WTC11 (cell line): ENCODE measurements at regions not wholly inside any gene's neighbourhood (a gene's known extent, or its start where the extent isn't known, plus 50 kb on each side); places are given as distances from the start of the nearest gene placed in this dataset.

Experiments used
- ATAC-seq: fragments of 200-7000 bp; cut with Tn5 transposase; 2 replicates; pipeline ENCODE4 v1.10.0; 2021; ENCODE audit warnings: mild to moderate bottlenecking, moderate library complexity
- CTCF ChIA-PET: fragments of 300-600 bp; sonication (Branson Sonifier 250); formaldehyde crosslinking; loops from one replicate; lab custom pipeline; 2021; ENCODE audit warnings: antibody characterized with exemption; lab: Charles Lee
- POLR2A ChIA-PET: fragments of 350-600 bp; sonication (Branson Sonifier 250); formaldehyde crosslinking; loops from one replicate; lab custom pipeline; 2021; ENCODE audit warnings: antibody characterized with exemption; lab: Charles Lee
- DNase-seq: peaks from one replicate; pipeline ENCODE4 v3.0.0; 2021; ENCODE audit warnings: low spot score
- H3K27ac Mint-ChIP-seq: 2 replicates; pipeline ENCODE4 v1.8.0; 2021; ENCODE audit warnings: mixed read lengths
- H3K27me3 Mint-ChIP-seq: 2 replicates; pipeline ENCODE4 v1.8.0; 2021; ENCODE audit warnings: low read depth, mild to moderate bottlenecking, moderate library complexity, mixed read lengths
- H3K36me3 Mint-ChIP-seq: 2 replicates; pipeline ENCODE4 v1.8.0; 2021; ENCODE audit warnings: mixed read lengths
- H3K4me1 Mint-ChIP-seq: 2 replicates; pipeline ENCODE4 v1.8.0; 2022; ENCODE audit warnings: mixed read lengths
- H3K4me3 Mint-ChIP-seq: 2 replicates; pipeline ENCODE4 v1.8.0; 2021; ENCODE audit warnings: mild to moderate bottlenecking, moderate library complexity, mixed read lengths
- H3K9me3 Mint-ChIP-seq: 2 replicates; pipeline ENCODE4 v1.8.0; 2021; ENCODE audit warnings: mixed read lengths
- ATF3 ChIP-seq: sonication (generic); formaldehyde crosslinking; conservative IDR thresholded peaks from 2 replicates; pipeline ENCODE4 v1.8.1; 2022; ENCODE audit warnings: mild to moderate bottlenecking, missing genetic modification reagents
- CBFB ChIP-seq: sonication (generic); formaldehyde crosslinking; IDR thresholded peaks from 2 replicates; pipeline ENCODE4 v1.8.1; 2022; ENCODE audit warnings: mild to moderate bottlenecking, low read depth, missing genetic modification reagents
- CREB1 ChIP-seq: sonication (generic); formaldehyde crosslinking; IDR thresholded peaks from 2 replicates; pipeline ENCODE4 v1.8.0; 2023; ENCODE audit warnings: mild to moderate bottlenecking, missing genetic modification reagents
- ELF4 ChIP-seq: sonication (generic); formaldehyde crosslinking; IDR thresholded peaks from 2 replicates; pipeline ENCODE4 v1.8.1; 2022; ENCODE audit warnings: low read depth, mild to moderate bottlenecking, moderate library complexity, missing genetic modification reagents
- ERG ChIP-seq: fragments of 250-450 bp; sonication (Bioruptor Pico); IDR thresholded peaks from 2 replicates; pipeline ENCODE4 v1.8.0; 2021; ENCODE audit warnings: mild to moderate bottlenecking
- ETV6 ChIP-seq: sonication (generic); formaldehyde crosslinking; IDR thresholded peaks from 2 replicates; pipeline ENCODE4 v1.8.1; 2022; ENCODE audit warnings: mild to moderate bottlenecking, missing genetic modification reagents
- FOXK1 ChIP-seq: sonication (generic); formaldehyde crosslinking; IDR thresholded peaks from 2 replicates; pipeline ENCODE4 v1.8.0; 2022; ENCODE audit warnings: mild to moderate bottlenecking, moderate library complexity, missing genetic modification reagents
- FOXP1 ChIP-seq: sonication (generic); formaldehyde crosslinking; IDR thresholded peaks from 2 replicates; pipeline ENCODE4 v1.8.0; 2022; ENCODE audit warnings: missing genetic modification reagents, mild to moderate bottlenecking, moderate library complexity, borderline replicate concordance
- IRF1 ChIP-seq: sonication (generic); formaldehyde crosslinking; IDR thresholded peaks from 2 replicates; pipeline ENCODE4 v1.8.0; 2023; ENCODE audit warnings: missing genetic modification reagents
- JUN ChIP-seq: sonication (generic); formaldehyde crosslinking; IDR thresholded peaks from 2 replicates; pipeline ENCODE4 v1.8.0; 2023; ENCODE audit warnings: mild to moderate bottlenecking, missing genetic modification reagents
- KAT7 ChIP-seq: sonication (generic); formaldehyde crosslinking; IDR thresholded peaks from 2 replicates; pipeline ENCODE4 v1.8.1; 2023; ENCODE audit warnings: missing genetic modification reagents, mild to moderate bottlenecking, borderline replicate concordance
- MAX ChIP-seq: sonication (generic); formaldehyde crosslinking; IDR thresholded peaks from 2 replicates; pipeline ENCODE4 v1.8.0; 2022; ENCODE audit warnings: mild to moderate bottlenecking, missing genetic modification reagents
- MLX ChIP-seq: sonication (generic); formaldehyde crosslinking; IDR thresholded peaks from 2 replicates; pipeline ENCODE4 v1.8.1; 2023; ENCODE audit warnings: mild to moderate bottlenecking, missing genetic modification reagents, moderate library complexity
- MYBL2 ChIP-seq: sonication (generic); formaldehyde crosslinking; IDR thresholded peaks from 2 replicates; pipeline ENCODE4 v1.8.1; 2023; ENCODE audit warnings: mild to moderate bottlenecking, moderate library complexity, missing genetic modification reagents
- NR3C1 ChIP-seq: sonication (generic); formaldehyde crosslinking; conservative IDR thresholded peaks from 2 replicates; pipeline ENCODE4 v1.8.1; 2023; ENCODE audit warnings: low read depth, mild to moderate bottlenecking, missing genetic modification reagents
- OVOL2 ChIP-seq: fragments of 250-450 bp; sonication (Bioruptor Pico); IDR thresholded peaks from 2 replicates; pipeline ENCODE4 v1.9.0; 2021; ENCODE audit warnings: mild to moderate bottlenecking, borderline replicate concordance
- RELA ChIP-seq: sonication (generic); formaldehyde crosslinking; IDR thresholded peaks from 2 replicates; pipeline ENCODE4 v1.8.1; 2022; ENCODE audit warnings: missing genetic modification reagents, mild to moderate bottlenecking, borderline replicate concordance
- SP1 ChIP-seq: sonication (generic); formaldehyde crosslinking; conservative IDR thresholded peaks from 2 replicates; pipeline ENCODE4 v1.8.1; 2022; ENCODE audit warnings: missing genetic modification reagents
- TEAD4 ChIP-seq: sonication (generic); formaldehyde crosslinking; IDR thresholded peaks from 2 replicates; pipeline ENCODE4 v1.8.0; 2022; ENCODE audit warnings: mild to moderate bottlenecking, missing genetic modification reagents
- ZBTB21 ChIP-seq: sonication (generic); formaldehyde crosslinking; IDR thresholded peaks from 2 replicates; pipeline ENCODE4 v1.8.1; 2023; ENCODE audit warnings: mild to moderate bottlenecking, missing genetic modification reagents, borderline replicate concordance
- ZNF396 ChIP-seq: fragments of 250-450 bp; sonication (Bioruptor Pico); IDR thresholded peaks from 2 replicates; pipeline ENCODE4 v1.8.0; 2021; ENCODE audit warnings: mild to moderate bottlenecking, moderate library complexity, borderline replicate concordance
- ZNF512 ChIP-seq: sonication (generic); formaldehyde crosslinking; IDR thresholded peaks from 2 replicates; pipeline ENCODE4 v1.8.1; 2022; ENCODE audit warnings: missing genetic modification reagents, borderline replicate concordance
- ZNF671 ChIP-seq: fragments of 250-450 bp; sonication (Bioruptor Pico); IDR thresholded peaks from 2 replicates; pipeline ENCODE4 v1.8.0; 2021; ENCODE audit warnings: mild to moderate bottlenecking
- TF ChIP-seq, protein P1 (sequence below): fragments of 250-450 bp; sonication (Bioruptor Pico); IDR thresholded peaks from 2 replicates; pipeline ENCODE4 v1.9.0; 2021; ENCODE audit warnings: moderate library complexity, mild to moderate bottlenecking, inconsistent platforms, borderline replicate concordance
- TF ChIP-seq, protein P2 (sequence below): sonication (generic); formaldehyde crosslinking; IDR thresholded peaks from 2 replicates; pipeline ENCODE4 v1.8.0; 2023; ENCODE audit warnings: mild to moderate bottlenecking, missing genetic modification reagents

DNA sequence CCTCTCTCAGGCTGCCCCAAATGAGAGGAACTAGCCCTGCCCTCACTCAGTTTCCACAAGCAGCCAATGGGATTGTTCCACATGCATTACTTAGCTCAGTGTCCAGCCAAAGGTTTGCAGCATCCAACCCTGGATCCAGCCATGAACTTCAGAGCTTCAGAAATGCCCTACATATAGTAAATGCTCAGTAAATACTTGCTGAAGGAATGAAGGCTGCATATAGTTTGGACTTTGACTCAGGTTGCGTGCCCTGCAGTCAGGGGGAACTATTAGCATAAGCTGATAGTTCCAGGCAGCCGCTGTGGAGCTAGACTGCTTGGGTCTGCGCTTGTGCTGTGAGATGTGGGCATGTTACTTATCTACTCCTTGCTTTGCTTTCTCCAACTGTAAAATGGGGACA lies 64.8 kb downstream of the NENF start:
- no peak overlapping the region for H3K27ac Mint-ChIP-seq
- DNase-seq, result no peak
- no peaks in the 10 kb centered on the region for H3K4me1 Mint-ChIP-seq
- H3K9me3 Mint-ChIP-seq, result peaks cover 7% of the 10 kb centered on the region
- H3K27me3 Mint-ChIP-seq, result no peaks in the 10 kb centered on the region; the same call in 1 of the 2 replicates
- POLR2A ChIA-PET, result interaction anchor here (0.6 kb wide), 1 partner anchor 41 kb away, joined by 4 read pairs; no protein-coding TSS in a partner anchor
- CTCF ChIA-PET, result interaction anchor here (1.4 to 2.3 kb wide), 3 partner anchors 20 to 168 kb away, joined by 4 to 8 read pairs (median 7); no protein-coding TSS in a partner anchor
- no peaks in the 10 kb centered on the region for H3K36me3 Mint-ChIP-seq
- no peak overlapping the region for H3K4me3 Mint-ChIP-seq
- TF ChIP-seq, protein P1, sequence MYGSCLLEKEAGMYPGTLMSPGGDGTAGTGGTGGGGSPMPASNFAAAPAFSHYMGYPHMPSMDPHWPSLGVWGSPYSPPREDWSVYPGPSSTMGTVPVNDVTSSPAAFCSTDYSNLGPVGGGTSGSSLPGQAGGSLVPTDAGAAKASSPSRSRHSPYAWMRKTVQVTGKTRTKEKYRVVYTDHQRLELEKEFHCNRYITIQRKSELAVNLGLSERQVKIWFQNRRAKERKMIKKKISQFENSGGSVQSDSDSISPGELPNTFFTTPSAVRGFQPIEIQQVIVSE, result no peak
- TF ChIP-seq MLX (CRISPR knock-in tag), result no peak
- TF ChIP-seq ELF4 (CRISPR knock-in tag), result no peak
- no peak for TF ChIP-seq OVOL2 (CRISPR knock-in tag)
- no peak for TF ChIP-seq ETV6 (CRISPR knock-in tag)
- TF ChIP-seq, protein P2, sequence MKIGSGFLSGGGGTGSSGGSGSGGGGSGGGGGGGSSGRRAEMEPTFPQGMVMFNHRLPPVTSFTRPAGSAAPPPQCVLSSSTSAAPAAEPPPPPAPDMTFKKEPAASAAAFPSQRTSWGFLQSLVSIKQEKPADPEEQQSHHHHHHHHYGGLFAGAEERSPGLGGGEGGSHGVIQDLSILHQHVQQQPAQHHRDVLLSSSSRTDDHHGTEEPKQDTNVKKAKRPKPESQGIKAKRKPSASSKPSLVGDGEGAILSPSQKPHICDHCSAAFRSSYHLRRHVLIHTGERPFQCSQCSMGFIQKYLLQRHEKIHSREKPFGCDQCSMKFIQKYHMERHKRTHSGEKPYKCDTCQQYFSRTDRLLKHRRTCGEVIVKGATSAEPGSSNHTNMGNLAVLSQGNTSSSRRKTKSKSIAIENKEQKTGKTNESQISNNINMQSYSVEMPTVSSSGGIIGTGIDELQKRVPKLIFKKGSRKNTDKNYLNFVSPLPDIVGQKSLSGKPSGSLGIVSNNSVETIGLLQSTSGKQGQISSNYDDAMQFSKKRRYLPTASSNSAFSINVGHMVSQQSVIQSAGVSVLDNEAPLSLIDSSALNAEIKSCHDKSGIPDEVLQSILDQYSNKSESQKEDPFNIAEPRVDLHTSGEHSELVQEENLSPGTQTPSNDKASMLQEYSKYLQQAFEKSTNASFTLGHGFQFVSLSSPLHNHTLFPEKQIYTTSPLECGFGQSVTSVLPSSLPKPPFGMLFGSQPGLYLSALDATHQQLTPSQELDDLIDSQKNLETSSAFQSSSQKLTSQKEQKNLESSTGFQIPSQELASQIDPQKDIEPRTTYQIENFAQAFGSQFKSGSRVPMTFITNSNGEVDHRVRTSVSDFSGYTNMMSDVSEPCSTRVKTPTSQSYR, result no peak
- no peak for TF ChIP-seq CREB1
- no peak for TF ChIP-seq RELA (CRISPR knock-in tag)
- no peak for TF ChIP-seq ZNF396 (CRISPR knock-in tag)
- no peak for TF ChIP-seq NR3C1 (CRISPR knock-in tag)
- no peak for TF ChIP-seq MYBL2 (CRISPR knock-in tag)
- TF ChIP-seq TEAD4 (CRISPR knock-in tag), result no peak
- ATAC-seq, result peak; percentile 22; the same call in 1 of the 2 replicates

DNA sequence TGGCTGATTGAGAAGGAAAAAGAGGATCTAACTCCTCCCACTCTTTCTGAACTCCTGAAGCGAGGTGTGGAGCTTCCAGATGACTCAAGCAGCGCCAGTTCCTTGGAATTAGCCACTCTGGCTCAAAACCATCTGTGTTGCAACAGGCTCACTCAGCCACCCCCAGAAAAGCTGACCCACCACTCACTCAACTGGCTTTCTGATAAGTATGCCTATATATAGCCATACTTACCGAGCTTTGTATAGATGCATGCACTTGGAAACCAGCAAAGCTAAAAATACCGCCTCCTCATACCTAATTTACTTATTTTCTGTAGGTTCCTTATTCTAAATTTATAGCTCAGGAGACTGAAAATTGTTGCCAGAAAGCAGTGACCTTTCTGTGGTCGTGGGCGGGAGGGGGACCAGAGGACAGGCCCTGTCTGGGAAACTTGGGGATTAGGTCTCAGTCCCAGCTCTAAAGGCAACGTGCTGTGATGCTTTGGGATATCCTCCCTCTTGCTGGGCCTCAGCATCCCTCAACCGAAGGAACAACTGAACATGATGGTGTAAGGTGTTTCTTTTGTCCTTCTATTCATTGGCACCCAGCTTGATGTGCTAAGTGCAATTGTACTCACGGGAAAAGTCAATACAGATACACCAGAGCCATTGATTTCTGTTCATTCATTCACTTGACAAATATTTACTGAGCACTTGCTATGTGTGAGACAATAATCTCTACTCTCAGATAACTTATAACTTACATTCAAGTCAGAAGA lies 65.7 kb downstream of the NENF start:
- H3K27ac Mint-ChIP-seq, result no peak overlapping the region
- H3K27me3 Mint-ChIP-seq, result no peaks in the 10 kb centered on the region; the same call in 1 of the 2 replicates
- ATAC-seq (no peak), DNase-seq (no peak)
- POLR2A ChIA-PET, result interaction anchor here (1.0 kb wide), 1 partner anchor 60 kb away, joined by 3 read pairs; no protein-coding TSS in a partner anchor
- no peaks in the 10 kb centered on the region for H3K4me1 Mint-ChIP-seq
- H3K36me3 Mint-ChIP-seq, result no peaks in the 10 kb centered on the region
- H3K4me3 Mint-ChIP-seq, result no peak overlapping the region
- CTCF ChIA-PET, result interaction anchor here (0.9 to 2.3 kb wide), 4 partner anchors 21 to 167 kb away, joined by 4 to 8 read pairs (median 6); no protein-coding TSS in a partner anchor
- H3K9me3 Mint-ChIP-seq, result peaks cover 7% of the 10 kb centered on the region
- TF ChIP-seq FOXP1 (CRISPR knock-in tag) (no peak), ZNF671 (no peak), CBFB (CRISPR knock-in tag) (no peak), FOXK1 (CRISPR knock-in tag) (no peak), ZBTB21 (CRISPR knock-in tag) (no peak), KAT7 (CRISPR knock-in tag) (no peak), IRF1 (no peak), ZNF512 (CRISPR knock-in tag) (no peak), ETV6 (CRISPR knock-in tag) (no peak), JUN (CRISPR knock-in tag) (no peak), ERG (CRISPR knock-in tag) (no peak), MAX (CRISPR knock-in tag) (no peak), ATF3 (CRISPR knock-in tag) (no peak), ZNF396 (CRISPR knock-in tag) (no peak), TEAD4 (CRISPR knock-in tag) (no peak), SP1 (CRISPR knock-in tag) (no peak)
- TF ChIP-seq, protein P1, result no peak
